NCI-H748 (cell line): ENCODE measurements at regions not wholly inside any gene's neighbourhood (a gene's known extent, or its start where the extent isn't known, plus 50 kb on each side); places are given as distances from the start of the nearest gene placed in this dataset.
"Not testable (repeated sequence)": the region's sequence is repeated elsewhere in the genome, so short reads cannot be mapped to it uniquely, and the experiment has no call there.

Experiments
- DNase-seq: peaks from one replicate; lab custom pipeline; 2025; ENCODE audit not compliant: unreplicated experiment; lab: John Stamatoyannopoulos, UW

DNA sequence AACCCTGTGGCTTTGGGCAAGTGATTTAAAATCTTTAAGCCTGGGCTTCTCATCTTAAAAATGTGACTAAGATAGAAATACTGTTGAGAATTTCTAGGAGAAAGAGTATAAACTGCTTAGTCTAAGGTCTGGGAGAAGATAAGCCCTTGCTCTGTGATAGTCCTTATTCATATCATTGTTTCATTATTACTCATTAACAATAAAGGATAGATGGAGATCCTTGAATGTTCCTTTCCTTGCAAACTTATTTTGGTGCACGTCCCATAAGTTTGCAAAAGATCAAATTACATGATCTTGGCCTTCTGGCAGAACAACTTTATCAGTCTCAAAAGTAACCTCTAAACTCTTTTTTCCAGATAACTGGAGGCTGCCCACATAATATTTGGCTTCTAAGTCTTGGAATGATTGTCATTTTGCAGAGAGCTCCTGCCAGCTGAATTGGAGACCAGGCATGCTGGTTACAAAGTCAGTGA is 138.3 kb downstream of the FAM124B start:
- no peak for DNase-seq

DNA sequence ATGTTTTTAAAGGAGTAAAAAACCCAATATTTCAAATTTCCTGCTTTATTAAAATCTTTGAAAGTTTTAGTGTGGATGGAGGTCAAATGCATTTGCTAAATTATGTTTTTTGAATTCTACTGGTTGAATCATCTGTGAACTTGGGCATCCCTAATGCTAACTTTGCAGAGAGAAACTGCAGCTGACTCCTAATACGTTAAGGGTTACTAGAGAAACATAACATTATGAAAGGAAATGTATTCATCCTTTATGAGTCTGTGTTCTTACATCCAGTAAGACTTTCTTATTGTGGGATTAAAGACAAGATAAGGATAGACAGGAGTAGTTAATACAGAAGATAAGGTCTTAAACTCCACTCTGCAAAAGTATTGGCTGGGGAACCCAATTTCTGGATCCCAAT is 140.6 kb downstream of the FAM124B start:
- no peak for DNase-seq

DNA sequence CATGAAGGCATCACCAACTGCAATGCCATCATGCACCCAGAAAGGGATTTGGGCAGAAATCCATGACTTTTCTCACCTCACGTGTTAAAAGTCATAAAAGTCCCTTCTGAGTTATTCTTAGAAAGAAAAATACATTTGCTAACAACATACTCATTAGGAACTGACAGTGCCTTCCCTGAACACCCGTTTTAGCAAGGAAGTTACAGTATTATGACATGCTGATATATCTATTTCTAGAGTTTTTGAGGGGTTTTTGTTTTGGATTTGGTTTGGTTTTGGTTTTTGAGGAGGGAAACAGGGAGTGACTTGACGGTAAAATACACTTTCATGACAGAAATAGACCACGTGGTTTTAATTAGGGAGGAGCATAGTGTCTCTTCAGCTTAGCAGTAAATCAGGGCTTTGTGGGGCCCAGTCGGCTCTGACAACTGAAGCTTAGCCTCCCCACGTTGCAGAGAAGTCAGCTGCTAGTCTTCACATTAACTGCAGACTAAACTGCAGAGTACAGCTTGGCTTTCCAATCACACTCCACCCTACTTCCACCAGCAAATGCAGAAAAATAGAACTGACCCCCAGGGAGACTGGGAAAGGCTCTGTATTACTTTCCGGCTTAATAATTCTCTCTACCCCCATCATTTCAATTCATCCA is 141.4 kb downstream of the FAM124B start:
- no peak for DNase-seq

DNA sequence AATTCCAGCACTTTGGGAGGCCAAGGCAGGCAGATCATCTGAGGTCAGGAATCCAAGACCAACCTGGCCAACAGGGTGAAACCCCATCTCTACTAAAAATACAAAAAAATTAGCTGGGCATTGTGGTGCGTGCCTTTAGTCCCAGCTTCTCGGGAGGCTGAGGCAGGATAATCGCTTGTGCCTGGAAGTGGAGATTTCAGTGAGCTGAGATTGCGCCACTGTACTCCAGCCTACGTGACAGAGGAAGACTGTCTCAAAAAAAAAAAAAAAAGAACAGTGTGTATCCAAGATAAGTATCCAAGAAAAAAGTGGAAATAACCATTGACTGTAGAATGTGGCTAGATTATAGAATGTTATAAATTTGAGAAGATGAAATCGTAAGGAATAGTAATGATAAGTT is 142.1 kb downstream of the FAM124B start:
- DNase-seq = no peak

DNA sequence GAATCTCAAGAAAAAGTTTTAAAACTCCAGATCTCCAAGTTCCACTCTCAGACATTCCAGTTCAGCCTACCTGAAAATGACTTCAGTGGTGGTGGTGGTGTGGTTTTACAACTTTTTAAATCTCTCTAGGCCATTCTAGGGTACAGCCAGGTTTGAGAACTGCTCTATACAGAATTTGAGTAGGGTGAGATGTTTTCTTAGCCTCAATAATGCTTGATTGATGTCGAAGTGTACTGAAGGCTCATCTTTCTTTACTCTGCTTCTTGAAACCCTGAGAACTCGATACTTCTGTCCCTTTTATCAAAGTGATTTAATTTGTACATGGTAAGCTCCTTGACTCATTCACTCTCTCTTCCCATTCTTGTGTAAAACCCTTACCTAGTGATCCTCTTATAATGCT is 143.8 kb downstream of the FAM124B start:
- no peak for DNase-seq

DNA sequence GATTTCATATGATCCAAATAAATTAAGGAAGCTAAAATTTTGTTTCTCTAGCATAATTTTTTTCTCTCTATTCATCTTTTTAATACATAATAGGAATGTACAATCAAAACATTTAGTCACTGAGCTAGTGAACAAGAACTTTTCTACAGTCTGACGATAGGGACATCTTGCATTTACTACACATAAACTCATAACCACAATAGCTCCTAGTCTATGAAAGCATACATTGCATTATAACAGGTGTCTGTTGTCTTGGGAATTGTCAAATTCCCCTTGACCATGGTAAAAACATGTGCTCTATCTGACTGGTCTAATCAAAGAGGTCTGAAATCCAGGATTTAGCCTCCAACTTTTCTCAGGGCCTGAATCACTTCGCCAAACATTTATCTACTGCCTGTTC is 144.8 kb downstream of the FAM124B start:
- no peak for DNase-seq

DNA sequence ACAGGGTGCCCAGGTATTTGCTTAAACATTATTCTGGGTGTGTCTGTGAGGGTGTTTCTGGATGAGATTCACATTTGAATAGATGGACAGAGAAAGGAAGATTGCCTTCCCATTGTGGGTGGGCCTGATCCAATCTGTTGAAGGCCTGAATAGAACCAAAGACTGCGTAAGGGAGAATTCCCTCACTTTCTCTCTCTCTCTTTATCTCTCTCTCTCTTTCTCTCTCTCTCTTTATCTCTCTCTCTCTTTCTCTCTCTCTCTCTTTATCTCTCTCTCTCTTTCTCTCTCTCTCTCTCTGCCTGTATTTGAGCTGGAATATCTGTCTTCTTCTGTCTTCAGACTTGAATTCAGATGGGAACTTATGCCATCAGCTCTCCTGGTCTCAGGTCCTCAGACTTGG is 148.4 kb downstream of the FAM124B start:
- DNase-seq = no peak

DNA sequence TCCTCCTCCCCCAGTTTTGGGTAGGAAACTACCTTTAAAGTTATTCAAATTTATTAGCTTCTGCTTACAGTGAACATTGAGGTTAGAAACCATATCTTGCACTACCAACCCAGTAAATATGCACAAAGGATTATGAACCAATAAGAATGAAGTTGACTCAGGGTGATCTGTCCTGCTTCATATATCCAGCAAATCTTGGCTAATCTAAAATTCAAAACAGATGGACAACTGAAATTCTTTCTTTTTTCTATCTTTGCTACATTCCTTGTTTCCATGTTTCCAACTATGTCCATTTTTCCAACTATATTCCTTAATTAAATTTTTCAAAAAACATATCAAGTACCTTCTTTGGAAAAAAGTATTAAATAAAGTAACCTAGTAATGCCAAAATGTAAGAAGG is 149.3 kb downstream of the FAM124B start:
- DNase-seq = no peak

DNA sequence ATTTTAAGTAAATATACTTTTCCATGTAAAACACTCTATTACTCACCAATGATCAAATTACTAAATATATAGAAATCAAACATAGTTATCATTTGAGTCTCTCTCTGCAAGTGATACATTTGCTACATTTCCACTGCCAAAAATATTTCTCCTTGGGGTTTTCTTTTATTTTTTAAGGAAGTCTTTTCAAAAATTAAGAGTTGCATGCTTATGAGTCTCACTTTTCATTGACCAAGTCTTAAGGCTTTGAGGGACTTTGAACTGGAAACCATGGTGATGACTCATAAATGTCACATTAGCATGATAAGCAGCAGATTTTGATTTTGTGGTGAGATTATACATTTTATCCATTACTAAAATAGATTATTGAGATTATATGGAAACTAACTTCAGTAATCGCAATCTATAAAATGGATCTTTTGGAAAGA is 152.9 kb downstream of the FAM124B start:
- DNase-seq = no peak

DNA sequence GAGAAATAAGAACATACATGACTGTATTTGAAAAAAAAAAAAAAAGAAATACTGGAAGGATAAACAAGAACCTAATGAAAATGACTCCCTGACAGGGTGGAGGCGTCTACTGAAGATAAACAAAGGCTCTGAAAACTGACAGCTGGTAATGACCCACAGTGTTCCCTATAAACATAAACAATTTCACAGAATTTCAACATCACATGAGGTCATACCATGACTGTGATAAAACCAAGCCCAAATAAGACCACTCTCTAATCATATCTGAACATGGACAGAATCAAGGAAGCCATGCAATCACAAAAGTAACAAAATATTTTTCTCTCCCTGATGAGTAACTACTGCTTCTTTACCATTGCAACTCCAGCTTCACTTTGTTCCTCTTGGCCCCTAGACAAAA is 159.3 kb downstream of the FAM124B start:
- DNase-seq = no peak

DNA sequence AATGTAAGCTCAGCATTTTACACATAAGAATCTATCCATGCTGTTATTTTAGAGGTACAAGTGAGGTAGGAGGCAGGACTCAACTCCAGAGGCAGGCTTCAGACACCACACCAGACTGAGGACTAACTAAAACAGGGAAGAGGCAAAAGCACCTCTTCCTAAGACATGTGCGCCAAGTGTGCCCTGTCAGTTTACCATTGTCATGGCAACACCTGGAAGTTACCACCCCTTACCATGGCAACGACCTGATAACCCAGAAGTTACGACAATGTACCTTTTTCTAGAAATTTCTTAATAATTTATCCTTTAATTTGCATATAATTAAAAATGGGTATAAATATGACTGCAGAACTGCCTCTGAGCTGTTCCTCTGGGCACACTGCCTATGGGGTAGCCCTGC is 160.1 kb downstream of the FAM124B start:
- DNase-seq = peak; percentile 5

DNA sequence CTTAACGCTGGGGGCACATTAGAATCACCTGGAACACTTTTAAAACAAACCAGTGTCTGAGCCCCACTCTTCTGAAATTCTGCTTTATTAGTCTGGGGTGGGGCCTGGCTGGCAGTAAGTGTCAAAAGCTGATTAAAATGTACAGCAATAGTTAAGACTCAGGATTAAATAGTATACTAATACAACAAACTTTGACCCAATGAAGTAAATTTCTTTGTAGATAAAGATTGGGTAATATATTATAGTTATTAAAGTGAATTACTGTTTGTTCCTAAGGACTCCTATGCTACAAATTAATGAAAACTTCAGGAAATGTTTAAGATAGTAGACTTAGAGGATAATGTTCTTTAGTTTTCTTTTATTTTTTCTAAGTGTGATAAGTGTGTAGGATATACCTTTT is 160.9 kb downstream of the FAM124B start:
- no peak for DNase-seq

DNA sequence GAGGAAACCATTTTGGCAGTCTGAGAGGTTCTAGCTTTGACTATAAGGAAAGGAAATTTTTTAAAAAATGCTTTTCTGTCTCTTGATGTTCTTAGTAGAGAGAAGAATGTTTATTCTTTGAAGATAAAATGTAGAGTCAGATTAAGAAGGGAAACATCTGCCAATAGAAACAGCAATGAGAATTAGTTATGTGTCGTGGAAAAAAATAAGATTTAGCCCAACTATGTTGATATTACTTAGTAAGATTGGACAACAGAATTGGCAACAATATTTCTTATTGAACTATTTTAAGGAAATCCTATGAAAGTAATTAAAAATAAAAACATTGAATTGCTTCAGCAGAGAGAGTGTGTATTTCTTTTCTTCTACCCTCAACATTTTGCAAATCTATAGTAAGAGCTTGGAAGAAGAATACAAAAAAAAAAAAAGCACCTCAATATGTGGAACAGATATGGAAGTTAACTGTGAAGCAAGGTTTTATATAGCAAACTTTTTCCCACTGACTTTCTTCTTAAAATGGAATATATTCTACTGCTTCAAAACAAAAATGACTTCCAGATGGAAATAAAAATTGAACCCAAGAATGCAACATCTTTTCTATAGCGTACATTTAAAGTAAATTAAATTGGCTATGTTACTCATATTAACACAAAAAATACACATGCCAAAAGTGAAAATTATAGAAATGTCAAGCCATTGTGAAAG is 177.9 kb downstream of the FAM124B start:
- no peak for DNase-seq

DNA sequence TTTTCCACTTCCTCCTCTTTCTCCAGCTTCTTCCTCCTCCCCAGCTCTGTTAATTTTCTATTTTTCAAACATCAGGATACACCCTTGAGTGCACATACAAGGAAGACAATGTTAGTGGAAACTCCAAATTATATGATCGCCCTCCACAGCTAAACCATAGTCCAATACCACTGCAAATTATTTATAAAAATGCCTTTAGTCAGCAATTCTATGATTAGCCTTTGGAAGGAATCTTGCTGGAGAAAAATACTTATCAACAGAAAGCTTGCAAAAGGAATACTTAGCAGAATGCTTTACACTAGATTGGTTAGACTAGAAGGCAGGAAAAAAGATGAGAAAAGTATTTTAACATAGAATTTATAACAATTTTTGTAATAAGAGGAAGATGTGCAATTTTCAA is 178.9 kb downstream of the FAM124B start:
- DNase-seq = no peak

DNA sequence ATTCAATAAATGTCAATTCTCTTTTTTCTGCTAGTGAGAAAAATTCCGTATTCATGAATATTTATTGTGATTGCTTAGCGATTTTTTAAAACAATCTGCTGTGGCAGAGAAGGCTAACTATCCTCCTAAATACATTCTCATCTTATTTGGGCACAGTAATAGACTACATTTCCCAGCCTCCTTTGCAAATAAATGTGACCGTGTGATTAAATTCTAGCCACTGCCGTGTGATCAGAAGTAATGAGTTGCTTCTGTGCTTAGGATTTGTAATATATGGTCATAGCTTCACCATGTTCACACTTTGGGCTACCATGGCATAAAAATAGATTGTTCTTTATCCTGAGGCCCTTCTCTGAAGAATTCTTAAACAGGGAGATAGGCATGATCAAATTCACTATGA is 179.6 kb downstream of the FAM124B start:
- DNase-seq = no peak

DNA sequence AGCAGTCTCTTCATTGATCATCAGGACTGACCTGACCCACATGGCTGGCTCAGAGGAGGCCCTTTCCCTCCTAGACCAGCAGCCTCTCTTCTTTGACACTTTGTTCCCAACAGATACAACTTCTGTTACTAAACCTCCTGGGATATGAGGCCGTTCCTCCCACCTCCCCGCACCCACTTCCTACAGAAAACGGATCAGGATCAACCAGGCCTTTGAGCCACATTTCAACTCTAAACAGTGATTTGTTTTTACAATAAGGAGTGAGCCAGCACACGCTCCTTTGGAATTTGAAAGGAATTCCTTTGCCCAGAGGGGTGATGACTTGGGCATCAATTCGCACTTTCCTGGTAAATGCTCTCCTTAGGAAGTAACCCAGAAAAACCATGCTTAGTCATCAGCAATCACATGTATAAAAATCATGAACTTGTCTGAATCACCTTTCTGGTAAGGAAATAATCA is 180.4 kb downstream of the FAM124B start:
- DNase-seq = no peak

DNA sequence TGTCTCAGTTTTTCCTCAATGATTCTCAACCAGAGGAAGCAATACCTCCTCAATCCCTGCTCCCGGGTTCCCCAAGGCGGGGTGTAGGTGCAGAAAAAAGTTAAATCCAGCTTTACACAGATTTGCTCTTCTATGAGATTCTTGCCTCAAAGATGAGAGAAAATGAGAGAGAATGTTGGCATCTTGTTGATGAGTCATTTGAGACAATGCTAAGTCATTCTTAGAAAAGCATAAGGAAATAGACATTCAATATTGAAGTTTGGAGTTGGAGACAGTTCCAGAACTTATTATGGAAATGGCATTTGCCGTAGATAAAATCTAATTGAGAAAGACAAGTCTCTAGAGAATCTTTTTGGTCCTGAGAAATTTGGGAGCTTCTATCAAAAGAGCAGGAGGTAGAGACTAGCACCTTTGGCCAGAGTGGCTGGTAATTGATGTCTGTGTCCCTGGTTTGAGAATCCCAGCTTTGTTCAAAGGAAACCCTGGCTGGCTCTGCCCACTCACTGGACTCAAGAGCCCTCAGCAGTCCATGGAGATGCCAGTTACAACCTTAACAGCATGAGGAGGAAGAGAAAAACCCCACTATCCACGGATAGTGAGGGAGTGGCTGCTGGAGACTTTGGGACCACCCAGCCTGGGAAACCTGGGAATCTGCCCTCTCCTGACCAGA is 181.2 kb downstream of the FAM124B start:
- DNase-seq = no peak

DNA sequence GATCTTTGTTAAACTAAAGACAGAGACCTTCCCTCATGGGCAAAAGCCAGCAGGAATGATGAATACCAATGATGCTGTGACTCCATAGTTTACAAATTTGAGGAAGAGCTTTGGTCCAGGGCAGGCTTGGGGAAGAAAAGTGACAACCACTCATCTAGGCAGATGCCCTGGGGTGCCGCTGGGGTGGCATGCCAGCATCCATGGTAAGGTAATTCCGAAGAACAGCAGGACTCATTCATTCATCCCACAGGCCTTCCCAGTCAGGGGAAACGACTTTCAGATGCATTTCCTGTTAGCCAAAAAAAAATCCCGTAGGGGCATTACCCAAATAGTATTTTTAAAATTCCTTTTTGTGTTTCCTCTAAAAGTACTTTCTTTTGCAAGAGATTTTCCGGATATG is 180.7 kb upstream of the SERPINE2 start:
- no peak for DNase-seq

DNA sequence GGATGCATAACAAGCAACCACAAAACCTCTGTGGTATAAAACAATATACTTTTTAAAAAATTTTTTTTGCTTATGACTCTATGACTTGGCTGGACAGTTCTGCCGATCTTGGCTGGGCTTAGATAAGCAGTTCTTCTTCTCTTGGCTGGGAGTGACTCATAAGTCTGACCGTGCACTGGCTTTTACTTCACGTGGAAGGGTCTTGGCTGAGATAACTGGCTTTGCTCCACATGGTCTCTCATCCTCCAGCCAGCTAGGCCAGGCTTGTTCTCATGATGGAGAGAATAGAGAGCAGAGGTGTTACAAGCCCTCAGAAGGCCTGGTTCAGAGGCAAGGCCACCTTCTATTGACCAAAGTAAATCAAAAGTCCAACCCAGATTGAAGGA is 178.9 kb upstream of the SERPINE2 start:
- DNase-seq = no peak

DNA sequence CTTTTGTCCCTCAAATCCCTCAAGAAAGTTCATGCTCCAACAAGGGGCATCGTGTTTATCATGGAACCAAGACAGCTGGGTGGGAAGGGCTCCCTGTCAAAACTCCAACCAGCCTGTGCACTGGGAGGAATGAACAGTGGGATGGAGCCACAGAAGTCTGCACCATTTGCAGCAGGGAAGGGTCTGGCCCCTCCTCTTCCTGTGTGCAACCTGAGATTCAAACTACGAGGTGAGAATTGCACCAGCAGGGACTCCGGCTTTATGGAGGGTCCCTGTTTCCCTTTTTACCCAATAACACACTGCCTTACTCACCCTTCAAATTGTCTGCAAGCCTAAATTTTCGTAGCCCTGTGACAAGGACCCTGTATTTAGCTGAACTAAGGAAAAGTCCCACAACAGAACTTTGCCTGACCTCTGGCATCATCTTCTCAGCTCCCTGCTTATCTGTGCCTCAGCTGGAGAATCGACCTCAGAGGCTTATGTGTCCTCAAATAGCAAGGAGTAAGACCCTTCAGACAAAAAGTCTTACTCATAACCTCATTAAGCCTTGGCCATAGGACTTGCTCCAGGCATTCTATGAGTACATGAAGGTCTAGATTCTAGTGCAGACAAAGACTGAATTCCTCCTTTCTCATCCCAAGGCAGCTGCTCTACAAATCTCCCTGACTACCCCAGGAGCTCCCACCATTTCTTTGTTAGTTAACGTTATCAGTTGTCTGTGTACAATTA is 178.3 kb upstream of the SERPINE2 start:
- peak; percentile 12 for DNase-seq

DNA sequence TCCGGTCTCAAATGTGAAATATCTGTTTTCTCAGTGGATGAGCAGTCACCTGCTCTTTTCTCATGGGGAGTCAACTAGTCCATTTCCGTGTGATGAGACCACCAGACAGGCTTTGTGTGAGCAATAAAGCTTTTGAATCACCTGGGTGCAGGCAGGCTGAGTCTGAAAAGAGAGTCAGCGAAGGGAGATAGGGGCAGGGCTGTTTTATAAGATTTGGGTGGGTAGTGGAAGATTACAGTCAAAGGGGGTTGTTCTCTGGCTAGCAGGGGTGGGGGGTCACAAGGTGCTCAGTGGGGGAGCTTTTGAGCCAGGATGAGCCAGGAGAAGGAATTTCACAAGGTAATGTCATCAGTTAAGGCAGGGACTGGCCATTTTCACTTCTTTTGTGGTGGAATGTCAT is 176.5 kb upstream of the SERPINE2 start:
- DNase-seq = not testable (repeated sequence)

DNA sequence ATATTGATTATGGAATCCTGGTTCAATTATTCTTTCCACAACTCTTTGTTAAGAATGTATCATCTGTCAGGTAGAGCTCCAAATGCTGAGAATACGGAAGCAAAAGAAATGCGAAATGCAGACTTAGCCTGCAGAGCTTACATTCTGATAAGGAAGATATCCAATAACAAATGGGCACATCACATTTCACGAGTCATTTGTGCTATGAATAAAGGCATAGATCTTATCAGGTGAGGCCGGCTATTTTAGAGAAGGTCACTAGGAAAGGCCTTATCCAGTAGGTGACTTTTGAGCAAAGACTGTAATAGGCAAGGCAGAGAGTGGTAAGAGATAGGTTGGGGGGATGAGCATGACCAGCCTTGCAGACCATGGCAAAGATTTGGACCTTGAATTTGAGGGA is 174.3 kb upstream of the SERPINE2 start:
- DNase-seq = no peak
